ENCODE measurements at regions not wholly inside any gene's neighbourhood (a gene's known extent, or its start where the extent isn't known, plus 50 kb on each side); places are given as distances from the start of the nearest gene placed in this dataset.
"Not testable (repeated sequence)": the region's sequence is repeated elsewhere in the genome, so short reads cannot be mapped to it uniquely, and the experiment has no call there.

- DNase-seq: no peak
Observed at GRCh38 chr7:68691261-68692216, 906.7 kb upstream of the AUTS2 start.

DNA sequence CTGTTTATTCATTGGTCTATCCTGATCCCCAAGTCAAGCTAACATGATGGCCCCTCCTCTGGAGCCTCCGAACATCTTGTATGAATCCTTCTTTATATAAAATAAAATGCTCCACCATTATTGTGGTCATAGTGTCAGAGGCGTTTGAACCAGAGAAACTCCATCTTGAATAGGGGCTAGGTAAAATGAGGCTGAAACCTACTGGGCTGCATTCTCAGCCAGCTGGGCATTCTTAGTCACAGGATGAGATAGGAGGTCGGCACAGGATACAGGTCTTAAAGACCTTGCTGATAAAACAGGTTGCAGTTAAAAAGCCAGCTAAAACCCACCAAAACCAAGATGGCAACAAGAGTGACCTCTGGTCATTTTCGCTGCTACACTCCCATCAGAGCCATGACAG lies 905.8 kb upstream of the AUTS2 start:
- no peak for DNase-seq

- no peak for DNase-seq
Observed at GRCh38 chr7:68694656-68695055, 903.6 kb upstream of the AUTS2 start.

GRCh38 chr7:68697796-68698280 lies 900.4 kb upstream of the AUTS2 start:
- DNase-seq: no peak

GRCh38 chr7:68699090-68699711 lies 899.1 kb upstream of the AUTS2 start:
- DNase-seq: no peak

DNA sequence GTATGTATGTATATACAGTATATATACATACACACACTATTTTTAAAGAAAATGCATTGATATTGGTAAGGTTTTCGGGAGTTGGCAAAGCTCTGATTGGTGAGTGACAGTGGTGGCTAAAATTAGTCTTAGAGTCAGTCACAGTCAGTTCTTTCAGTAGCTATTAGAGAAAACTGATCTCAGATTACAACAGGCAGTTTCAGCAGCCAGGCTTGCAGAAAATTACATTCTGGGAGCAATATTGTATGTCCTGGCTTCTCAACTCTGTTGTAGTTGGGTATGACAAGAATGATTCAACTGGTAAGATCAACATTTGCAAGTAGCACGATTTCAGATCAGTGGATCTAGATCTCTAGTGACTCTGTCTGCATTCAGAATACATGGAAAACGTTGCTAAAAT lies 897.9 kb upstream of the AUTS2 start:
- DNase-seq: no peak

DNA sequence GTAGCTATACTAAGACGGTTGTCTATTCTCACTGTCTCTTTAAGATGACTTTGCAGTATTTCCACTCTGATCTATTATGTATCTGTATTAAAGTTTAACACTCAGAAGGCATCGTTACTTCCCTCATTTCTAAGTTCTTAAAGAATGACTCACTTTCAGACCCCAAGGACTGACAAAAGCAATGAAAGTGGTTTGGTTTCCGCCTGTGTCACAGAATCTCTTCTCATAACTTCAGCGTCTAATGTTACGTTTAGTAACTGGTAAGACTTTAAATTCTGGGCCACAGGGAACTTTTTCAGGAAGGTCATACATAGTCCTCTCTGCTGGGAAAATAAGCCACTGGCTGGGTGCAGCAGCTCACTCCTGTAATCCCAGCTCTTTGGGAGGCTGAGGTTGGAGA lies 892.0 kb upstream of the AUTS2 start:
- DNase-seq: no peak

DNA sequence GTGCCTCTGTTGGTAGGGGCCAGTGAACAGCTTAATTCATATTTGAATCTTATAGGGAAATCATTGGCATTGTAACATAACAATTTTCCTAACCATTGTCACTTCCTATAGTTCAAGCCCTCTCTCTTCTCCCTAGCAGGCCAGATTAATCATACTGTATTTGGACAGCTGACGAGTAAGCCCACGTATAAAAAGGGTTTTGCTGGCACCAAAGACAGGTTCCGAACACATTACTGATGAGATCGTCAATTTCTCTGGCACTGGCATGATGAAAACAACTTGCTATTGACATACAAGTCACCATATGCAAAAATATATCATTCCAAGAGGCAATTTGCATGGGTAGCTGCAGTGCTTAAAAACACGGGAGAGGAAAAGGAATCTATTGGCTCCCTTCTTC lies 891.1 kb upstream of the AUTS2 start:
- no peak for DNase-seq

DNA sequence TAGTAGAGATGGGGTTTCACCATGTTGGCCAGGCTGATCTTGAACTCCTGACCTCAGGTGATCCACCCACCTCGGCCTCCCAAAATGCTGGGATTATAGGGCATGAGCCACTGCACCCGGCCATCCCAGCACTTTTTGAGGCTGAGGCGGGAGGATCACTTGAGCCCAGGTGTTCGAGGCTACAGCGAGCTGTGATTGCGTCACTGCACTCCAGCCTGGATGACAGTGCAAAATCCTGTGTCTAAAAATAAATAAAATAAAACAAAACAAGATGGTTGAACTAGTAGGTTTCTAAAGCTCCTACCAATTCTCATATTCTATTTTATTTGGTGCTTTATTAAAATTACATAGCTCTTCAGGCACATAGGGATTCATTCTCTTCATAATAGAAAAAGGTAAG lies 890.3 kb upstream of the AUTS2 start:
- no peak for DNase-seq

GRCh38 chr7:68712956-68713495 lies 885.2 kb upstream of the AUTS2 start:
- DNase-seq: no peak

DNA sequence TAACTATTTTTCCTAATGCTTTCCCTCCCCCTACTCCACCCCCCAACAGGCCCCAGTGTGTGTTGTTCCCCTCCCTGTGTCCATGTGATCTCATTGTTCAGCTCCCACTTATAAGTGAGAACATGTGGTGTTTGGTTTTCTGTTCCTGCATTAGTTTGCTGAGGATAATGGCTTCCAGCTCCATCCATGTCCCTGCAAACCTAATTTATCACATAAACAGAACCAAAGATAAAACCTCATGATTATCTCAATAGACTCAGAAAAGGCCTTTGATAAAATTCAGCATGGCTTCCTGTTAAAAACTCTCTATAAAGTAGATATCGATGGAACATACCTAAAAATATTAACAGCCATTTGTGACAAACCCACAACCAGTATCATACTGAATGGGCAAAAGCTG lies 884.1 kb upstream of the AUTS2 start:
- not testable (repeated sequence) for DNase-seq

DNA sequence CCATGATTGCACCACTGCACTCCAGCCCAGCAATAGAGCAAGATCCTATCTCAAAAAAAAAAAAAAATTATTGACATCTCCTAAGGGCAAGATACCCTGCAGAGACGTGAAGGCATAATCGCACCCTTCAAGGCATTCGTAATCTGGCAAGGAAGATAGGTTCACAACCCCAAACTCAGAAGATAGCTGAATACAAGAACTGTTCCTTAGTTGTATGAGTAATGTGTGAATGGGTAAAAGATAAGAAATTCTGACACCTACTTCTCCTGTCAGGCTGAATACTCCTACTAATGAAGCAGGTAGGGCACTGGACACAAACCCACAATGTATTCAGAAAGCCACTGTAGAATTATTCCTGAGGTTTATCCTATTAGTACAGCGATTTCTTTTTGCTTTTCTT lies 882.4 kb upstream of the AUTS2 start:
- no peak for DNase-seq

DNA sequence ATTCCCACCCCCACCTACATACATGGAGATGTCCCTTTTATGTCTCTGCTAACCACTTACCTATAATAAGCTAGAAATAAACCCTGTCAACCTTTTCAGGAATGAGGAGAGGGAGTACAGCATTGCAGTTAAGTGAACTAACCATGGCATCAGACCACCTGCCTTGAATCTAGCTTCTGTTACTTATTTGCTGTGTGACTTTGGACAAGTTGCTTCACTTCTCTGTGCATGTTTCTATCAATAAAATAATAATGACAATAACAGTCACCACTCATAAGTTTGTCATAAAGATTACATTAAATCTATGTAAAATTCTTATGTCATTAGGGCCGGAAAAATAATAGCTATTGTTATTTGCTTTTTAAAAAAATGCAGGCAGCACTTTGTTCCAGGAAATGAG lies 881.1 kb upstream of the AUTS2 start:
- DNase-seq: no peak

DNA sequence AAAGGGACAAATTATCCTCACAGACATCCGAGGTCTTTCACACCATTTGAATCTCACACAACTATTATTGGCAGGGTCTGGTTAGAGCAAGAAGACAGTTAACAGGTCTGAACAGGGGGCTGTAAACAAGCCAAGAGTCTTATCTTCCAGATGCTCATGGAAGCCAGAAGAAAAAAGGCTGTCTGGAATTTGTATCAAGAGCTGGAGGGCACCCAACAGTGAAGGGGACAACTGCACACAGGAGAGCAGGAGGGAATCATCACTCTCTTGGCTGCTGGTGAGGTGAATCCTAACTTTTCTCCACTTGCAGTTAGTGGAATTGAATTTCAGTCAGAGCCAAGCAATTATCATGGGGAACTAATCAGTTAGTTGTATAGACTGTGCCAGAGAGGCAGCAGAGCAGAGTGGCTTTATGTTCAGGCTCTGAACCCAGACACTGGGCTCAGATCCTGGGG lies 880.2 kb upstream of the AUTS2 start:
- DNase-seq: no peak

- no peak for DNase-seq
Observed at GRCh38 chr7:68720697-68721096, 877.6 kb upstream of the AUTS2 start.

- no peak for DNase-seq
Observed at GRCh38 chr7:68722044-68722443, 876.2 kb upstream of the AUTS2 start.

- no peak for DNase-seq
Observed at GRCh38 chr7:68724965-68725364, 873.3 kb upstream of the AUTS2 start.

DNA sequence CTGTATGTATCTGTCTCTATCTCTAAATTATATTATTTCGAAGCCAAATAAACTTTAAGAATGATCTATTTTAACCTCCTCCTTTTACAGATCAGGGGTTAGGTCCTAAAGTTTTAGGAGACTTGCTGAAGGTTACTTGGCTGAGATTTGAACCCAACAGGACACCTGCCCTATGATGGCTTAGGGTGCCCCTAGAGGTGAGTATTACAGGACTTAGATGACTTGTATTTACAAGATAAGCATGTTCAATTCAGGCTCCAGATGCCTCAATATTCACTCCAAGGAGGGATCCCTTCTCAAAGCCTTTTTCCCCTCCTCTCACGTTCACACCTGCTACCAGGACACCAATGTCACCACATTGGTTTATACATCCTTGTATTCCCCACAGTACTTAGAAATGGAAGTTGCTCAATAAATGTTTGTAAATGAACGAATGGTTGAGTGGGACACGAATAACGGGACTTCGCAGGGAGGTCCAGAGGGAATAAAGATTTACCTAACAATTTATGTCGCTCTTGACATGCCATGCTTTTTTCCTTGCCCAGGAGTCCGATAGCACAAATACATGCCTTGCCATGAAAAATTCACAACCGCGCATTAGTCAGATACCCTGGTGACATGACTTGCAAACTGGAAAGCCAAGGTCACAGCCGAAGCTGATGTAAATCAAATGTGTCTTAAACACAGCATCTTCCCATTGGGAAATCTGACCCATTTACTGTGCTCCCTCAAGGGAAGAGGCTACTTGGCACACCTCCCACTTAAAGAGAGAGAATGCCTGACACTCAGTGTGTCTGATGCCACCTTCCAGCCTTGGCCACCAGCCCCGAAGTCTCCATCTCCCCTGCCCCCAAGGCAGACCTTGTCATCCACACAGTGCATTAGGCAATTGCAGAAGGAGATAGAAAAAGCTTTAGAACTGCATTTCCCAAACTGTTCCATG lies 872.2 kb upstream of the AUTS2 start:
- no peak for DNase-seq

GRCh38 chr7:68728720-68729119 lies 869.6 kb upstream of the AUTS2 start:
- not testable (repeated sequence) for DNase-seq

- DNase-seq: no peak
Observed at GRCh38 chr7:68729371-68729770, 868.9 kb upstream of the AUTS2 start.

DNA sequence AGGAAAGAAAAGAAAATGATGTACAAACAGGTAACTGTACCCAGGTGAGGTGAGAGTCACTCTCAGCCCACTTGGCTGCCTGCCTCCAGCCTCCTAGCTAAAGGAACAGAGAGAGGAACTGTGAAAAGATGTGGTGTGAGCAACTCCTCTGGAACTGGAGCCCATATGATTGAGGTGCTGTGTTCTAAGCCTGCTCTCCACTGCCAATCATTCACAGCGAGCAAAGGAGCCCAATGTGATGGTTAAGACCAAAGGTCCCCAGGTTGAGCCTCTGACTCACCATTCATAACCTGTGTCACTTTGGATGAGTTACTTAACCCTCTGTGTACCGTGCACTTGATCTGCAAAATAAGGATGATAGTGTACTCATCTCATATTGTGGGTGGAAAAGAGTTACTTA lies 868.1 kb upstream of the AUTS2 start:
- DNase-seq: no peak

DNA sequence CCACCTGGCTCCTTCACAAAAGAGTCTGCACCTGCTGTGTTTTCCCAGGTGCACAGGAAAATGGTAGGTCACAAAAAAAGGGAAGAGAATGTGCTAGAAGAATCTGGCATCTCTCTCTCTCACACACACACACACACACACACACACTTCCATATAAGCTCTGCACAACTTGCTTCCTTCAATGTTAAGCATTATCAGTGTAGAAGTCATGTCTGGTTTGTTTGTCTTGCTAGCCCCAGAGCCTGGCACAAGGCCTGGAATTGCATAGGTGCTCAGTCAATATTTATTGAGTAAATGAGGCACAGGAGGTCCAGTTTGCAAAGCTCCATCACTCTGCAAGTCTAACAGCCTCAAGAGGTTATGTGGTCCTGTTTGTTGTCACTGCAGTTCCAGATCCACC lies 867.3 kb upstream of the AUTS2 start:
- no peak for DNase-seq

All from NCI-H1048 (cell line).